SK-N-SH treated with all-trans-retinoic acid at 6 μM for 48 hours (cell line): ENCODE measurements at regions not wholly inside any gene's neighbourhood (a gene's known extent, or its start where the extent isn't known, plus 50 kb on each side); places are given as distances from the start of the nearest gene placed in this dataset.

Experiments
- ATAC-seq: fragments of 200-7000 bp; cut with Tn5 transposase; 3 replicates; pipeline ENCODE4 v1.9.1; 2020; ENCODE audit warnings: mild to moderate bottlenecking, moderate library complexity
- ARNTL ChIP-seq: fragments of 450-650 bp; formaldehyde crosslinking; IDR thresholded peaks from 2 replicates; pipeline ENCODE4 v1.5.0; 2020; ENCODE audit warnings: low read depth, mild to moderate bottlenecking, moderate library complexity, borderline replicate concordance
- CSDC2 ChIP-seq: fragments of 250-450 bp; sonication (Bioruptor Pico); IDR thresholded peaks from 2 replicates; pipeline ENCODE4 v1.5.0; 2020; ENCODE audit warnings: mild to moderate bottlenecking, moderate library complexity
- ESRRG ChIP-seq: fragments of 250-450 bp; sonication (Bioruptor Pico); IDR thresholded peaks from 2 replicates; pipeline ENCODE4 v1.6.1; 2021; ENCODE audit warnings: mild to moderate bottlenecking
- GLIS3 ChIP-seq: fragments of 250-450 bp; sonication (Bioruptor Pico); IDR thresholded peaks from 2 replicates; pipeline ENCODE4 v1.5.0; 2020; ENCODE audit warnings: mild to moderate bottlenecking, moderate library complexity
- ISL1 ChIP-seq: fragments of 250-450 bp; sonication (Bioruptor Pico); IDR thresholded peaks from 2 replicates; pipeline ENCODE4 v2.1.2; 2022; ENCODE audit warnings: mild to moderate bottlenecking, moderate library complexity
- OSR1 ChIP-seq: fragments of 250-450 bp; sonication (Bioruptor Pico); IDR thresholded peaks from 2 replicates; pipeline ENCODE4 v1.8.0; 2022; ENCODE audit warnings: moderate library complexity, mild to moderate bottlenecking, inconsistent platforms
- PATZ1 ChIP-seq: fragments of 250-450 bp; sonication (Bioruptor Pico); IDR thresholded peaks from 2 replicates; pipeline ENCODE4 v1.8.0; 2020; ENCODE audit warnings: mild to moderate bottlenecking, moderate library complexity, borderline replicate concordance
- PPARA ChIP-seq: fragments of 250-450 bp; sonication (Bioruptor Pico); IDR thresholded peaks from 2 replicates; pipeline ENCODE4 v1.5.0; 2020; ENCODE audit warnings: mild to moderate bottlenecking, borderline replicate concordance
- RARB ChIP-seq: fragments of 250-450 bp; sonication (Bioruptor Pico); IDR thresholded peaks from 2 replicates; pipeline ENCODE4 v1.8.0; 2021; ENCODE audit warnings: mild to moderate bottlenecking, moderate library complexity
- SNAI2 ChIP-seq: fragments of 250-450 bp; sonication (Bioruptor Pico); IDR thresholded peaks from 2 replicates; pipeline ENCODE4 v1.5.0; 2020; ENCODE audit warnings: mild to moderate bottlenecking, moderate library complexity
- TCF4 ChIP-seq: fragments of 250-450 bp; sonication (Bioruptor Pico); IDR thresholded peaks from 2 replicates; pipeline ENCODE4 v1.8.0; 2021; ENCODE audit warnings: mild to moderate bottlenecking, moderate library complexity, borderline replicate concordance
- TOX ChIP-seq: fragments of 250-450 bp; sonication (Bioruptor Pico); IDR thresholded peaks from 2 replicates; pipeline ENCODE4 v1.8.0; 2021; ENCODE audit warnings: mild to moderate bottlenecking, moderate library complexity, borderline replicate concordance
- TSHZ2 ChIP-seq: fragments of 250-450 bp; sonication (Bioruptor Pico); IDR thresholded peaks from 2 replicates; pipeline ENCODE4 v1.5.0; 2020; ENCODE audit warnings: mild to moderate bottlenecking, moderate library complexity
- ZC3H10 ChIP-seq: fragments of 250-450 bp; sonication (Bioruptor Pico); IDR thresholded peaks from 2 replicates; pipeline ENCODE4 v1.5.1; 2021; ENCODE audit warnings: mild to moderate bottlenecking, moderate library complexity
- ZFP30 ChIP-seq: fragments of 450-650 bp; formaldehyde crosslinking; IDR thresholded peaks from 2 replicates; pipeline ENCODE4 v1.5.0; 2022; ENCODE audit warnings: mild to moderate bottlenecking, moderate library complexity
- ZNF565 ChIP-seq: fragments of 450-650 bp; formaldehyde crosslinking; conservative IDR thresholded peaks from 2 replicates; pipeline ENCODE4 v1.5.0; 2020; ENCODE audit warnings: low read depth, mild to moderate bottlenecking, moderate library complexity
- ZNF8 ChIP-seq: fragments of 450-650 bp; formaldehyde crosslinking; IDR thresholded peaks from 2 replicates; pipeline ENCODE4 v1.5.0; 2020; ENCODE audit warnings: mild to moderate bottlenecking, moderate library complexity
- TF ChIP-seq, protein P1 (sequence below): fragments of 250-450 bp; sonication (Bioruptor Pico); IDR thresholded peaks from 2 replicates; pipeline ENCODE4 v1.8.0; 2021; ENCODE audit warnings: low read depth, mild to moderate bottlenecking, moderate library complexity, borderline replicate concordance
- TF ChIP-seq, protein P2 (sequence below): fragments of 250-450 bp; sonication (Bioruptor Pico); IDR thresholded peaks from 2 replicates; pipeline ENCODE4 v1.5.1; 2020; ENCODE audit warnings: low read depth, mild to moderate bottlenecking, moderate library complexity

DNA sequence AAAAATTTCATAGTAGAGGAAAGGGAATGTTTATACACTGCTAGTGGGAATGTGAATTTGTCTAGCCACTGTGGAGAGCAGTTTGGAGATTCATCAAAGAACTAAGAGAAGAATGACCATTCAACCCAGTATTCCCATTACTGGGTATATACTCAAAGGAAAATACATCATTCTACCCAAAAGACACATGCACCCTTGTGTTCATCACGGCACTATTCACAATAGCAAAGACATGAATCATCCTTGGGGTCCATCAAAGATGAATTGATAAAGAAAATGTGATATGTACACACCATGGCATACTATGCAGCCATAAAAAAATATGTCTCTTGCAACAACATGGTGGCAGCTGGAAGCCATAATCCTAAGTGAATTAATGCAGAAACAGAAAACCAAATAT is 825.7 kb downstream of the TNS3 start:
- no peak for TF ChIP-seq ZC3H10 (CRISPR knock-in tag)
- no peak for TF ChIP-seq CSDC2 (CRISPR knock-in tag)
- TF ChIP-seq ISL1 (CRISPR knock-in tag) = no peak
- TF ChIP-seq, protein P1, sequence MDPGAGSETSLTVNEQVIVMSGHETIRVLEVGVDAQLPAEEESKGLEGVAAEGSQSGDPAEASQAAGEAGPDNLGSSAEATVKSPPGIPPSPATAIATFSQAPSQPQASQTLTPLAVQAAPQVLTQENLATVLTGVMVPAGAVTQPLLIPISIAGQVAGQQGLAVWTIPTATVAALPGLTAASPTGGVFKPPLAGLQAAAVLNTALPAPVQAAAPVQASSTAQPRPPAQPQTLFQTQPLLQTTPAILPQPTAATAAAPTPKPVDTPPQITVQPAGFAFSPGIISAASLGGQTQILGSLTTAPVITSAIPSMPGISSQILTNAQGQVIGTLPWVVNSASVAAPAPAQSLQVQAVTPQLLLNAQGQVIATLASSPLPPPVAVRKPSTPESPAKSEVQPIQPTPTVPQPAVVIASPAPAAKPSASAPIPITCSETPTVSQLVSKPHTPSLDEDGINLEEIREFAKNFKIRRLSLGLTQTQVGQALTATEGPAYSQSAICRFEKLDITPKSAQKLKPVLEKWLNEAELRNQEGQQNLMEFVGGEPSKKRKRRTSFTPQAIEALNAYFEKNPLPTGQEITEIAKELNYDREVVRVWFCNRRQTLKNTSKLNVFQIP (CRISPR knock-in tag) = no peak
- no peak for TF ChIP-seq OSR1
- TF ChIP-seq TOX (CRISPR knock-in tag) = no peak
- no peak for TF ChIP-seq PATZ1 (CRISPR knock-in tag)
- no peak for TF ChIP-seq ESRRG (CRISPR knock-in tag)
- TF ChIP-seq ZFP30 (CRISPR knock-in tag) = no peak
- no peak for TF ChIP-seq ZNF8 (CRISPR knock-in tag)
- no peak for TF ChIP-seq SNAI2 (CRISPR knock-in tag)
- no peak for TF ChIP-seq ZNF565 (CRISPR knock-in tag)
- TF ChIP-seq RARB = no peak
- TF ChIP-seq, all 23 proteins: peak for 0
- ATAC-seq = no peak

GRCh38 chr7:46755120-46756034 is 826.5 kb downstream of the TNS3 start:
- TF ChIP-seq TCF4 (CRISPR knock-in tag) = peak; percentile 89
- 0 out of 2 replicates have a peak, but pooled peaks have one; percentile 65 for TF ChIP-seq SNAI2 (CRISPR knock-in tag)
- no peak for TF ChIP-seq ZFP30 (CRISPR knock-in tag)
- TF ChIP-seq TSHZ2 (CRISPR knock-in tag) = peak; percentile 28; the same call in 1 of the 2 replicates
- no peak for TF ChIP-seq PPARA (CRISPR knock-in tag)
- no peak for ATAC-seq

DNA sequence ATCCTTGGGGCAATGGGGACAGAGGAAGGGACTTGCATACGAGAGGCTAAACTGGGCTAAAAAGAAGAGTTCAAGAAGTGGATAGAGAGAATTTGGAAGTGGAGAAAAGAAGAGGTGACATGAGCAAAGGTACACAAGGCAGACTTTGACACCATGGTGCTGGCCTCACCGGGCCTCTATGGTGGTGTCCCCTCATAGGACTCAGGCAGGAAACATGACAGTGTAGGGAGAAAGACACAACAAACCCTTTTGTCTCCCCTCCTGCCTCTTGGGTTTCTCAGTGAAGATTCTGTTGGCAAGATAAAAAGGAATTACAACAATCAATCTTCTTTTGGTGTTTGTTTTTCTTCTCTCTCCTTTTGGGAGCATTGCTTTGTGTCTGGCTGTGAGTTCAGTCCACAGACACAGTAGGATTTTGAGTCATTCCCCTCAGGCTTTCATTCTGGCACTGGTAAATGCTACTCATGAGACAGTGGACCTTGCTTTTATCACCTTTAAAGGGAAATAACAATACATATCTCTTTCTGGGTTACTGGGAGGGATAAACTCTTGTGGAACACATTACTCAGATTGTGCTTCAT is 827.7 kb downstream of the TNS3 start:
- no peak for TF ChIP-seq GLIS3 (CRISPR knock-in tag)
- peak; percentile 61 for TF ChIP-seq ISL1 (CRISPR knock-in tag)
- TF ChIP-seq ZC3H10 (CRISPR knock-in tag) = no peak
- no peak for TF ChIP-seq TOX (CRISPR knock-in tag)
- TF ChIP-seq CSDC2 (CRISPR knock-in tag) = no peak
- TF ChIP-seq TCF4 (CRISPR knock-in tag) = no peak
- ATAC-seq = 0 out of 3 replicates have a peak, but pooled peaks have one; percentile 12

- ATAC-seq = no peak
- TF ChIP-seq, protein P2, sequence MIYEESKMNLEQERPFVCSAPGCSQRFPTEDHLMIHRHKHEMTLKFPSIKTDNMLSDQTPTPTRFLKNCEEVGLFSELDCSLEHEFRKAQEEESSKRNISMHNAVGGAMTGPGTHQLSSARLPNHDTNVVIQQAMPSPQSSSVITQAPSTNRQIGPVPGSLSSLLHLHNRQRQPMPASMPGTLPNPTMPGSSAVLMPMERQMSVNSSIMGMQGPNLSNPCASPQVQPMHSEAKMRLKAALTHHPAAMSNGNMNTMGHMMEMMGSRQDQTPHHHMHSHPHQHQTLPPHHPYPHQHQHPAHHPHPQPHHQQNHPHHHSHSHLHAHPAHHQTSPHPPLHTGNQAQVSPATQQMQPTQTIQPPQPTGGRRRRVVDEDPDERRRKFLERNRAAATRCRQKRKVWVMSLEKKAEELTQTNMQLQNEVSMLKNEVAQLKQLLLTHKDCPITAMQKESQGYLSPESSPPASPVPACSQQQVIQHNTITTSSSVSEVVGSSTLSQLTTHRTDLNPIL (CRISPR knock-in tag) = no peak
- TF ChIP-seq ARNTL (no peak), ZNF565 (CRISPR knock-in tag) (no peak), TSHZ2 (CRISPR knock-in tag) (no peak), ZNF8 (CRISPR knock-in tag) (no peak), PATZ1 (CRISPR knock-in tag) (no peak), RARB (no peak)
These were observed 828.2 kb downstream of the TNS3 start for GRCh38 chr7:46753662-46754061.
